ENCODE measurements at regions not wholly inside any gene's neighbourhood (a gene's known extent, or its start where the extent isn't known, plus 50 kb on each side); places are given as distances from the start of the nearest gene placed in this dataset.

DNA sequence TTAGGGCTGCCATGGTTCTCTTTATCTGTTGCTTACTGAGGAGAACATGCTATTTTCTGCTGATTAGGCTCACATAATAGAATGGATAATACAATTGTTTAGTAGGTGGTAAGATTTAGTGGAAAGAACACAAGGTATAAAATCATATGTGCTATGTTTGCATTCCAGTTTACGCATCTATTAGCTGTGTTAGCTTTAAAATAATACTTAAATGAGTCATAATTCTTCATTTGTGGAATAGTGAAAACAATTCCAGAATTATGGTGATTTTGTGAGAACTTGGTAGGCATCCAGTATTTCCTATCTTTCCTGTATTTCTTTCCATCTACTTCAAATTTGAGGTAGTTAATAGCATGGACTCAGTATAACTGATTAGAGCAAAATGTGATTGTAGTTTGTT lies 1585.5 kb upstream of the LRRTM3 start:
- TF ChIP-seq EZH2phosphoT487 (IDR thresholded peaks at IDR 0.05; ENCODE audit: low read depth, severe bottlenecking, unreplicated experiment) = no peak
- TF ChIP-seq, protein P1, sequence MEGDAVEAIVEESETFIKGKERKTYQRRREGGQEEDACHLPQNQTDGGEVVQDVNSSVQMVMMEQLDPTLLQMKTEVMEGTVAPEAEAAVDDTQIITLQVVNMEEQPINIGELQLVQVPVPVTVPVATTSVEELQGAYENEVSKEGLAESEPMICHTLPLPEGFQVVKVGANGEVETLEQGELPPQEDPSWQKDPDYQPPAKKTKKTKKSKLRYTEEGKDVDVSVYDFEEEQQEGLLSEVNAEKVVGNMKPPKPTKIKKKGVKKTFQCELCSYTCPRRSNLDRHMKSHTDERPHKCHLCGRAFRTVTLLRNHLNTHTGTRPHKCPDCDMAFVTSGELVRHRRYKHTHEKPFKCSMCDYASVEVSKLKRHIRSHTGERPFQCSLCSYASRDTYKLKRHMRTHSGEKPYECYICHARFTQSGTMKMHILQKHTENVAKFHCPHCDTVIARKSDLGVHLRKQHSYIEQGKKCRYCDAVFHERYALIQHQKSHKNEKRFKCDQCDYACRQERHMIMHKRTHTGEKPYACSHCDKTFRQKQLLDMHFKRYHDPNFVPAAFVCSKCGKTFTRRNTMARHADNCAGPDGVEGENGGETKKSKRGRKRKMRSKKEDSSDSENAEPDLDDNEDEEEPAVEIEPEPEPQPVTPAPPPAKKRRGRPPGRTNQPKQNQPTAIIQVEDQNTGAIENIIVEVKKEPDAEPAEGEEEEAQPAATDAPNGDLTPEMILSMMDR (IDR thresholded peaks at IDR 0.05; ENCODE audit: poor library complexity) = no peak
- no peak for TF ChIP-seq EZH2 (IDR thresholded peaks at IDR 0.05; ENCODE audit: borderline replicate concordance)
- Histone ChIP-seq H3K9me2 (replicated peaks; ENCODE audit: insufficient read depth) (no peaks in the 10 kb centered on the region), H2AFZ (no peak overlapping the region), H3K36me3 (replicated peaks; ENCODE audit: insufficient read depth, low read depth) (no peaks in the 10 kb centered on the region), H3K27ac (no peak overlapping the region), H4K20me1 (ENCODE audit: insufficient read depth, poor library complexity, severe bottlenecking) (no peaks in the 10 kb centered on the region), H3K4me3 (no peak overlapping the region), H3K79me2 (no peaks in the 10 kb centered on the region), H3K4me1 (ENCODE audit: insufficient read depth) (no peaks in the 10 kb centered on the region), H3K9me3 (ENCODE audit: low read depth) (no peaks in the 10 kb centered on the region), H3K4me2 (no peak overlapping the region), H3K27me3 (no peaks in the 10 kb centered on the region)
- DNase-seq (ENCODE audit: low spot score) = no peak
- 82% methylated on average over 1 of the region's 1 CpG for WGBS (ENCODE audit: low lambda C conversion rate, missing lambda C conversion rate)

DNA sequence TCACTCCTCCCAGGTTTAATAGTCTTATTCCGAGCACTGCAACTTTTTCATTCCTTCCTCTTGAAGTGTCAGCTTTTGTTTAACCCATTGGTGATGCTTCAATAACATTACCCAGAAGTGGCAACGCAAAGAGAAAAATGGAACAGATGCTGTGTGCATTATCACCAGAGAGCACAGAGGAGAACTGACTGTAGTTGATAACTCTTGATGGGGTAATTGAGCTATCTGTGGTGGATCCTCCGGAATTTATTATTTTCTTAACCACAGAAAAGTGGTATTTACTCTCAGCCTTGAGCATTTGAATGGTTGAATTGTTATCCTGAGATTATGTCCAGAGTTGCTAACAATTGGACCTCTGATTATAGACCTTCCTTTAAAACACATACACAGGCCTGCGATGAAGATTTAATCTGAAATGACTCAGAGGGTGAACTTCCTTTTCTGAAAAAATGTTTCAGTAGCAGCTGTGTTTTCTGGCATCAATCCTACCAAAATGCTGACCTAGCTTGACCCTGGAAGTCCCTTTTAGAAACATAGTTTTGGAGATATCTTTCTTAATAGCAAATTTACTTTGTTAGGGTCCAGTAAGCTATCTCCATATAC lies 1584.4 kb upstream of the LRRTM3 start:
- Histone ChIP-seq H3K9me3 (ENCODE audit: low read depth) (no peaks in the 10 kb centered on the region), H3K27me3 (no peaks in the 10 kb centered on the region), H2AFZ (no peak overlapping the region), H3K4me2 (no peak overlapping the region), H3K27ac (no peak overlapping the region), H3K4me3 (no peak overlapping the region), H3K79me2 (no peaks in the 10 kb centered on the region), H3K9me2 (replicated peaks; ENCODE audit: insufficient read depth) (no peaks in the 10 kb centered on the region), H3K4me1 (ENCODE audit: insufficient read depth) (no peaks in the 10 kb centered on the region), H3K36me3 (replicated peaks; ENCODE audit: insufficient read depth, low read depth) (no peaks in the 10 kb centered on the region), H4K20me1 (ENCODE audit: insufficient read depth, poor library complexity, severe bottlenecking) (no peaks in the 10 kb centered on the region)
- WGBS (ENCODE audit: low lambda C conversion rate, missing lambda C conversion rate) = 46% methylated on average over 4 of the region's 4 CpGs
- DNase-seq (ENCODE audit: low spot score) = no peak
- TF ChIP-seq, protein P1 (IDR thresholded peaks at IDR 0.05; ENCODE audit: poor library complexity) = no peak
- TF ChIP-seq EZH2phosphoT487 (IDR thresholded peaks at IDR 0.05; ENCODE audit: low read depth, severe bottlenecking, unreplicated experiment) (no peak), EZH2 (IDR thresholded peaks at IDR 0.05; ENCODE audit: borderline replicate concordance) (no peak)

DNA sequence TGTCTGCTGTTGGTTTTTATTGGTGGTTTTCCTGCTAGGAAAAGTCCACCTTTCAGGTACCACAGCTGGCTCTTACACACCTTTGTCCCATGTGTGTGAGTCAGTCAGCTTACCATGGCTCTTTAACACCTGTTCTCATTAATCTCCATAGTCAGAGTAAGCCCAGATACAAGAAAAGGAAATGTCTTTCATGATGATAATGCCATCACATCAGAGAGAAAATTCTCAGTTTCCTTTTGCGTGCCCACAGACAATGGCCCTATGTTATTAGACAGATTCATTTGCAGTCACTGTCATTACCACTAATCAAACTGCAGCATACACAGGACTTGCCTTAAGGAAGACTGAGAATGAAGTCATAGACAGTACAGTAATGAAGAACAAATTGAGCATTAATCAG lies 1583.6 kb upstream of the LRRTM3 start:
- H3K4me2 ChIP-seq = no peak overlapping the region
- no peak overlapping the region for H3K4me3 ChIP-seq
- no peak for DNase-seq (ENCODE audit: low spot score)
- H3K27me3 ChIP-seq = no peaks in the 10 kb centered on the region
- 93% methylated on average over 1 of the region's 1 CpG for WGBS (ENCODE audit: low lambda C conversion rate, missing lambda C conversion rate)
- no peaks in the 10 kb centered on the region for H3K9me2 ChIP-seq (replicated peaks; ENCODE audit: insufficient read depth)
- no peak overlapping the region for H2AFZ ChIP-seq
- no peak overlapping the region for H3K27ac ChIP-seq
- TF ChIP-seq, protein P1 (IDR thresholded peaks at IDR 0.05; ENCODE audit: poor library complexity) = no peak
- TF ChIP-seq EZH2phosphoT487 (IDR thresholded peaks at IDR 0.05; ENCODE audit: low read depth, severe bottlenecking, unreplicated experiment) (no peak), EZH2 (IDR thresholded peaks at IDR 0.05; ENCODE audit: borderline replicate concordance) (no peak)
- no peaks in the 10 kb centered on the region for H4K20me1 ChIP-seq (ENCODE audit: insufficient read depth, poor library complexity, severe bottlenecking)
- no peaks in the 10 kb centered on the region for H3K4me1 ChIP-seq (ENCODE audit: insufficient read depth)
- no peaks in the 10 kb centered on the region for H3K36me3 ChIP-seq (replicated peaks; ENCODE audit: insufficient read depth, low read depth)
- no peaks in the 10 kb centered on the region for H3K9me3 ChIP-seq (ENCODE audit: low read depth)
- no peaks in the 10 kb centered on the region for H3K79me2 ChIP-seq

Data from hepatocyte (in vitro differentiated cells).